GM12873 (cell line): ENCODE measurements at regions not wholly inside any gene's neighbourhood (a gene's known extent, or its start where the extent isn't known, plus 50 kb on each side); places are given as distances from the start of the nearest gene placed in this dataset.

ENCODE experiments used
- TF ChIP-seq, protein P1 (sequence below): IDR thresholded peaks from 2 replicates; pipeline ENCODE4 v1.5.1; 2012; ENCODE audit warnings: low read depth, mild to moderate bottlenecking, moderate library complexity, low read length, control low read depth; ENCODE audit not compliant: insufficient read depth; ENCODE audit errors: missing control alignments

DNA sequence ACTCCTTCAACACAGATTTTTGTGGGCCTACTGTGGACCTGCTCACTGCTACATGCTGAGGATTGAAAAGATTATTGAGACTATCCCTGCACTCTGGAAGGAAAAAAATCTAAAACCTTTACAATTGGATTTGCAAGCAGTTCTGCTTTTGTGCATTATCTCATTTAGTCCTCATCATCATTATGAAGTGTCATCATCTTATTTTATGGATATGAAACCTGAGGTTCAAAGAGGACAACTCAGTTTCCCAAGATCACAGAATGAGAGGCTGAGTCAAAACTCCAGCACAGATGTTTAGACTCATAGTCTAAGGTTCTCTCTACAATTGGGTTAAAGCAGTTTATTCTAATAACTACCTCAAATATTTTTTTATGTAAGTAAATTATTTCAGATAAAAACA is 160.2 kb upstream of the MARCKS start:
- TF ChIP-seq, protein P1, sequence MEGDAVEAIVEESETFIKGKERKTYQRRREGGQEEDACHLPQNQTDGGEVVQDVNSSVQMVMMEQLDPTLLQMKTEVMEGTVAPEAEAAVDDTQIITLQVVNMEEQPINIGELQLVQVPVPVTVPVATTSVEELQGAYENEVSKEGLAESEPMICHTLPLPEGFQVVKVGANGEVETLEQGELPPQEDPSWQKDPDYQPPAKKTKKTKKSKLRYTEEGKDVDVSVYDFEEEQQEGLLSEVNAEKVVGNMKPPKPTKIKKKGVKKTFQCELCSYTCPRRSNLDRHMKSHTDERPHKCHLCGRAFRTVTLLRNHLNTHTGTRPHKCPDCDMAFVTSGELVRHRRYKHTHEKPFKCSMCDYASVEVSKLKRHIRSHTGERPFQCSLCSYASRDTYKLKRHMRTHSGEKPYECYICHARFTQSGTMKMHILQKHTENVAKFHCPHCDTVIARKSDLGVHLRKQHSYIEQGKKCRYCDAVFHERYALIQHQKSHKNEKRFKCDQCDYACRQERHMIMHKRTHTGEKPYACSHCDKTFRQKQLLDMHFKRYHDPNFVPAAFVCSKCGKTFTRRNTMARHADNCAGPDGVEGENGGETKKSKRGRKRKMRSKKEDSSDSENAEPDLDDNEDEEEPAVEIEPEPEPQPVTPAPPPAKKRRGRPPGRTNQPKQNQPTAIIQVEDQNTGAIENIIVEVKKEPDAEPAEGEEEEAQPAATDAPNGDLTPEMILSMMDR: no peak

DNA sequence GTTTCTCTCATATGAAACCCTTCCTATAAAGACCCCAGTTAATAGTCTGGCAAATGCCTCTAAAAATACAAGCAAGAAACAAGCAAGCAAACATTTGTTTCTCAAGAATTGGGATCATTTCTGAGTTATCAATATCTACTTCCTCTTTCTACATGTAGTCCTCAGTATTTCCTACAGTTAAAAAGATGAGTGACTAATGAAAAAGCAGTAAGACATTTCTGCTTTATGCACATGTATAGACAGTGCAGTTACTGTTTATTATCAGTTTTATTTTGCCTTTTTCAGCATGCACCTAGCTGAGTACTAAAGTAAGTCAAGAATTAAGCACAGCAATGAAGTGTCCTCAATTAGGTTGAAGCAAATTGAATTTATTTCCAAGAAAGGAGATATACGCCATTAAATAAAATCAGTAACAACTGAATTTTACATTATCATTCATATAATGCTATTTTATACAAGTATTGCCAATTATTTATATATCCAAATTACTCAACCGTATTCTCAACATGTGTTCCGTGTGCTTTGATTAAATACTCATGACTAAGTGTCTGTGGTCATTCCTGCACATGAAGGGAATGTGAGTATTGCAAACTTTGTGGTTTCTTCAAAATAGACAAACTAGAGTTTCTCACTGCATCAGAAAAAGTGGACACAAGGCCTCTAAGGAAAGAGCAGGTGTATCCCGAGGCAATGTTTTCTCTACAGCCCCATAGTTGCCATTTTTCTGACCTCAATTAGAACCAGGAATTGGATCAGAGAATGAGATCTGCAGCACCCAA is 159.3 kb upstream of the MARCKS start:
- TF ChIP-seq, protein P1: no peak

DNA sequence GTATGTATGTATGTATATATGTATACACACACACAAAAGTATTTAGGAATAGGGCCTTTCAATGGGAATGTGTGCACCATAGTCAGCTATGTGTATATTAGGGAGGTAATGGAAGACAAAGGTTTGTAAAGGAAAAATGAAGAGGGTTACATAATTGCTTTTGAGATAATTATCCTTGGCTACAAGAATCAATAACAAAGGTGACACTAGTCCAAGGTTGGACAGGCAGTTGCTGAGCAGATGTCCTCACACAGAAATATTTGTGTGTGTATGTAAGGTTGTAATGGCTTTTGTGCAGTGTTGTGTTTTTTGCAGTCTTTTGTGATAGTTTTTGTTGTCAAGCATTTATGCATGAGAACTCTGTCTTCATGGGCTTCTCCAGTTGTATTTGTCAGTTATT is 157.9 kb upstream of the MARCKS start:
- TF ChIP-seq, protein P1: no peak

DNA sequence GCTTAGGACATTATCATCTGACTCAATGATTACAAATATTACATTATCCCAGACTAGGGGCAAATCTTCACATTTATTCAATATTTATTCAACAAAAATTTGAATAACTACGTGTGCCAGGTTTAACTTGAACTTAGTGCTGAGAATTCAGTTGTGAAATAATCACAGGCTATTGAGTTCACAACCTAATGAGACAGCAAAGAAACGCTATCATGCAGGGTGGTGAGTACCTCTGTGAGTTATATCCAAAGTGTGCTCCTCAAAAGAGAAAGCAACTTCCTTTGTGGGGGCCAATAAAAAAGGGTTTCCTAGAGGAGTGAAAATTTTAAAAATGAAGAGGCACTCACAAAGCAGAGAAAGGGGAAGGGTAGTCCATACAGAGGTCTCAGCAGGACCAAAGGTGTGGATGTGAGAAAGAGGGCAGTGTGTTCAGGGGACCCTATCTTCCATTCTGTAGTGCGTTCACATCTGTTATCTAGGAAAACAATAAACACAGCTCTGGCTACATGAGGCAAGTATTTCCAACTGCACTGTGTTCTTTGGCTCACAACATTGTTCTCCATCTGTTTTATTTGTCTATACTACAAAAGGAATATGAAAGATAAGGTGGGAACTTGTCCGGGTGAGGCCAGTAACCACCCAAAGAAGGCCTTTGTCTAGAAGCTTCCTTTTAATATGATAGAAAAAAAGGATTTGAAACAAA is 155.4 kb upstream of the MARCKS start:
- TF ChIP-seq, protein P1: no peak

DNA sequence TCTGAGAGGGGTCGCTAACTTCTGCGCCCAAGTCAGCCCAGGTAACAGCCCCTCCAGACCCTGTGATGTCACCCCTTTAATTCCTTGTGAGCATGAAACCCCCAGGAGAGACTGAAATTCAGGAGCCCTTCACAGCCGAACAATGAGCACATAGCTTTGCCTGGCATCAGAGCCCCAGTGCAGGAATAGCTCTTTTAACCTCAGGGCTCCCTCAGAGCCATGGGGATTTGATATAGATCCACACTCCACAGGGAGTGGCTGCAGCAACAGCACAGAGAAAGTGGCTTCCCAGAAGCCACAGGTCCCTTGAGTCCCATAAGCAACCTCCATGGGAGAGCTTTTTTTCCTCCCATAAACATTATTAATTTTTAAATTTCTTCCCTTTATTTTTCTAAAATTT is 150.0 kb upstream of the MARCKS start:
- TF ChIP-seq, protein P1: no peak

DNA sequence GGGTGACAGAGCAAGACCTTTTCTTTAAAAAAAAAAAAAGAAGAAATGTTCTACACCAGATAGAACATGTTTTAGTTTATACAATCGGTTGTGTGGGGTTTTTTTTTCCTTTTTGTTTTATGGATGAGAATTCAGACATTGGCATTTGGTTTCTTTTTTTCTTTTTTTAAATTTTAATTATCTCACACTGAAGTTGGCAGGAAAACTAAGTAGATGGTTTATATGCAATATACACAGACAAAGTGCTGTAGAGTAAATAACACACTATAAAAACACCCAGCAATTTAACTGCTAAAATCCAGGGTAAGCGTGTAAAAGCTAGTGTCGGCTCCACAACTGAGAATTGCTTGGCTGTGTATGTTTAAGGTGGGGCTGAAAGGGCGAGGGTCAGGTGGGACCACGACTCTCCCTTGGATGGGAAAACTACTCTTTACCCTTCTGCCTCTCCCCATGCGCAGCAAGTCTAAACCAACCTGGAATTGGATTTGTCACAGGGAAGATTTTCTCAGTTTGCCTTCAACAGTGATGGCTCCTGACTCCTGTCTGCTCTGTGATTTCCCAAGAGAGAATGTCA is 147.1 kb upstream of the MARCKS start:
- TF ChIP-seq, protein P1: no peak

DNA sequence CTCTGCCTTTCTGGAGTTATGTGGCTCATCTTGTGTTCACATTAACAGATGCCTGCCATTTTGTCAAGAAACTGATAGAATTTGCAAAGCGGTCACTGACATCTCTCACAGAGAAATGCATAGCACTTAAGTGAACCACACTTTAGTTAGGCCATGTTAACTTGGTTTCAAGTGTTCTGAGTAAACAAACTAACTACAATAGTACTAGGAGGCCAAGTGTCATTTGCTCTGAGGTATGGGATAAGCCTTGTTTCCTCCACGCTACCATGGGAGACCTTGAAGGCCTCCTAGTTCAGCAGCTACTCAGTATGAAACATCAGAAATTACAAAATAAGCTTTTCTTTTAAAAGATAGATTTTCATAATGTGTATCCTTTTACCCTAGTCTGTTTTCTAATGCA is 143.5 kb upstream of the MARCKS start:
- TF ChIP-seq, protein P1: no peak
